ENCODE measurements at regions not wholly inside any gene's neighbourhood (a gene's known extent, or its start where the extent isn't known, plus 50 kb on each side); places are given as distances from the start of the nearest gene placed in this dataset.
A peak's percentile ranks its signal among the peaks of the same experiment; 100 is the strongest.

DNA sequence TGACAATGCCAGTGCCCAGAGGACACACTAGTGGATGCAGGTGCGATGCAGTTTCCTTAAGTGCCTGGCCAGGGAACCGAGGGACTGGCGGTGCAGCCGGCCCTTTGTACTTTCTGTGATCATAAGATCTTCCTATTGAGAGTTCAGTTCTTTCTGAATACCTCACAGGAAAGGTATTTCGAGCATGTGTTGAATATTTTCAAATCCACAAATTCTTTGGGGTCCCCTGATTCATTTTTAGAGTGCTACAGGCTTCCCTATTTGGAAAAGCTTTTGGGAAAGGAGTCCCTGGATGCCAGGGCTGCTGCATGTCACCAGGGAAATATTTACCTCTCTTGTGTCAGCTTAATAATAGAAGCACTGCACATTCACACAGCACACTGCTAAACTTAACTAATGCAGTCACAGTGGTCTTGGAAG, 281.5 kb downstream of the GADD45G start:
- no peak for DNase-seq

DNA sequence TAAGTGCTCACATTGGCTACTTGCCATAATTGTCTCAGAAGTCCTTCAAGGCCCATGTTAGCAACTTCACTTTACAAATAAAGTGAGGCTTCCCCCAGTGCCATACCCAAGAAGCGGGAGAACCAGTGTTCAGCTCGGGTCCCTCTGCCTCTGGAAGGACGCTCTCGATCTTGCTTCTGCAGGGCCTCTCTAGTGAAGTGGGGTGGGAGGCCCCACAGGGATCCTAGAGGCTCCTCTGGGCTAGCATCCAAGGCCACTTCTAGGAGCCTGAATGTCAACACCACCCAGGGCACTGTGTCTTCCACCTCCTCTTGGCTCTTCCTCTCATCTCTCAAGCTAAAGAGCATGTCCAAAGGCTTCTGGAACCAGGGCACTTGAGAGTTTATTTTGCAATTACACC, 282.5 kb downstream of the GADD45G start:
- DNase-seq = no peak

DNA sequence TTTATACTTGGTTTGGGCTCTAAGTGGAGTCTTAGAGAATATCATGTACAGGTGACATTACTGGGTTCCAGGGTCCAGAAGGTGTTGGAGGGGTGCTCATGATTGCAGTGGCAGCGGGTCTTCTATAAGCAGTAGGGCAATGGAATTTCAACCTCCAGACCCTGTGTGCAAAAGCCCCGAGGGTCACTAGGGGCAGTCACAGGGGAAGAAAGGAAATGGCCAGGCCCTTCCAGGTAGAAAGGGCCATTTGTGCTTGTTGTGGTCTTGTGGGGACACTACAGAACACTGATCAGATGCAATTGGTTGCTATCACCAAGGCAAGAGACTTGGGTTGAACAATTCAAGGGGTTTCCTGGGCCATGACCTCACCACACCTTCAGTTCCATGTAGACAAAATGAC, 283.4 kb downstream of the GADD45G start:
- DNase-seq = no peak

GRCh38 chr9:89888677-89889076, 283.9 kb downstream of the GADD45G start:
- no peak for DNase-seq

DNA sequence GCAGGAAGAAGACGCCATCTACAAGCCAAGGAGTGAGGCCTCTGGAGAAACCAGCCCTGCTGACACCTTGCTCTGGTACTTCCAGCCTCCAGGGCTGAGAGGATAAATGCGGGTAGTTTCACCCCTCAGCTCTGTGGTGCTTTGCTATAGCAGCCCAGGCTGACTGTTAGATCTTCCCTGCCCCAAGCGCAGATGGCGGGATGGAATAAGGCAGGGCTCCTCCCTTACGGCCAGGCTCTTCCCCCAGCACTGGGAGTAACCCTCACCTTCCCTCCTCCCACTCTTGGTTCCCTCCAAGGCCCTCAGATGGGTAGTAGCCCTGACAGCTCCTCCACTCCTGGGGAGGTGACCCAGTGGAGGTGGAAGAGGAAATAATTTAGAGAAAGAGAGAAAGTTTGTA, 285.1 kb downstream of the GADD45G start:
- no peak for DNase-seq

DNA sequence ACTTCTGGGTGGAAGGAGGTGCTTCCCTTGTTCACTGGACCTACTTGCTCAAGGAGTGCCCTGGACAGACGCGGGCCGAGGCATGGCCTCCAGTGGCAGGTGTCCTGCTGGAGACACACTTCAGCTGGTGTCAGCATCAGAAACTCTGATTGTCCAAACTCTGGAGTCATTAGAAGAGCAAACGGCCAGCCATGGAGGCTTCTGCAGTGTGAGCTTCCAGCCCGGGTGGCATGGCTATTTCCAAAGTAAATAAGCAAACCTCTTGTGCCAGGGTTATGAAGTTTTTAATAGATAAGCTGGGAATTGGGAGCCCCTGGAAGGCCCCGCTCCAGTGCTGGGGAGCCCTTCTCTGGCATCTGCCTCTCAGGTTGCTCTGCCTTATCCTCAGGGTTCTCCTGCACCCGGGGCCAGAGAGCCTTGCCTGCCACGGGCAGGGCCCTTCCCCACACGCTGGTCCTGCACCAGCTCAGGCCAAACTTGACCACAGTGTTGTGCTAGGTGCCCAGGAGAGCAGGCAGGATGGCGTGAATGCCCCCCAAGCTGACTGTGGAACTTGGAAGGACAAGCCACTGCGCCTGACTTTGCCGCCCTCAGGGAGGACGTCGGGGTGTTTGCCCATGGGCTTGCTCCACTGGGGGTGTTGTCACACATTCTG, 285.6 kb downstream of the GADD45G start:
- DNase-seq = no peak

- no peak for DNase-seq
These were observed 286.4 kb downstream of the GADD45G start for GRCh38 chr9:89891221-89891590.

GRCh38 chr9:89891591-89892304, 286.9 kb downstream of the GADD45G start:
- DNase-seq = peak; percentile 22 to 59

GRCh38 chr9:89892920-89893319, 288.1 kb downstream of the GADD45G start:
- DNase-seq = no peak

GRCh38 chr9:89893886-89894285, 289.1 kb downstream of the GADD45G start:
- no peak for DNase-seq

DNA sequence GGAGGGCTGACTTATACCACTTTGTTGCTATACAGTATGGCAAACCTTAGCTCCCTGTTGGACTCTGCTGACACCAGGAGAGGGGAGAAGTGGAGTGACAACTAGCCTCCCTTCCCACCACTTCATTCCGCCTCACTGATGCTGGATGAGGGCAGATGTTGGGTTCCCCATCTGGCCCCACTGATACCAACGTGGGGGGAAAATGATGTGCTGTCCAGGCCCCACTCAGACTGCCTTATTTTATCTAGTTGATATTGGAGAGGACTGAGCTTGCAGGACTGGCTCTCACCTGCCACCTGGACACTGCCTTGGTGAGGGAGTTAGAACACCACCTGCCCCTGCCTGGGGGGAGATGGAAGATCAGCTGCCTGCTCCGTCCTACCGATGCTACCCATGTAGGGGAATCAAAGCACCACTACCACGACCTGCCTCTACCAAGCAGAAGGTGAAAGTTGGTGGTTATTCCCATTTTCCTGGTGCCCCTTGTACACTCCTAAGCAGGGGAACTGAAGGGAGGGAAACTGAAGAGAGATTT, 292.1 kb downstream of the GADD45G start:
- no peak for DNase-seq

- no peak for DNase-seq
These were observed 294.8 kb downstream of the GADD45G start for GRCh38 chr9:89899573-89899972.

DNA sequence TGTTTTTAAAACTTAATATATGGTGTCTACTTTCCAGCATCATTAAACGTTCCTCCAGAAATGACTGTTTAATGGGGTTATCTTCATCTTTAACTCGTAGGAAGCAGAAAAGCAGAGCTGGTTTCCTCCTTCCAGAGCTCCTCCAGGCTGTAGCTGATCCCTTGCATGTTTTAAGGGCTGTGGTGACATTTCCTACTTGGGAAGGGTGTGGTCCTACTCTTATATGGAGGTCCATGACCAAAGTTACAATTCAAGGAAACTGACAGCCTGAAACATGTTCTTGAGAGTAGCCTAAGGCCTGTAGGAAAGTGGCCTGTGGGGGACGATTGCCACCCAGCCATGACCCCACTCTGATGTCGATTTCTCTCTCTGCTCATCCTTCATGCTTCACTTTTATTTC, 297.1 kb downstream of the GADD45G start:
- no peak for DNase-seq

DNA sequence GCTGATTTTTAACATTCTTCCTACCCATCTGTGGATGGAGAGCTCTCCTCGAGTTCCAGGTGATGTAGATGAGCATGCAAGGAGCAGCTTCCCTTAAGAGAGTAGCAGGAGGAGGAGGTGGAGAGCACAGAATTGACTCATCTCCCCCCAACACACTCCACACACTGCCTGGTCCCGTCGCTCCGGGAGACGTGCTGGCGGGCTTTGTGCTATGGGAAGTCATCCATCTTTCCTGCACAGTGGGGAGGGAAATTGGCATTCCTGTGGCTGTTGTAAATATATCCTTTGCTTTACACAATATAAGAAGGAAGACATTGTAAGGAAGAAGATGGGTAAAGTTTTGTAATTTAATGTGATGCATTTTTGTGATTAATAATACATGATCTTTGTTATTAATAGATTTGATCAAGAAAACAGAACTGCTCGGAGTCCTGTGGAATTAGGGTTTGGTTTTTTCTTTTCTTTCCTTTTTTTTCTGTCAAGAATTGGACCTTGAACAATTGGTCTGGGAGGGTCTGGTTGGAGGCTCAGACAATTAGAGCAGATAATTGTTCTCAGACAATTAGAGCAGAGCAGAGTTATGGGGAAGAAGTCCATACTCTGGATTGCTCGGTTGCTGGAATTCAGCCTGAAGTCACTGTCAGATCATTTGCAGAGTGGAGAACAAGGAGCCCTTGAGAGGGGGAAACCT, 297.8 kb downstream of the GADD45G start:
- DNase-seq = no peak

DNA sequence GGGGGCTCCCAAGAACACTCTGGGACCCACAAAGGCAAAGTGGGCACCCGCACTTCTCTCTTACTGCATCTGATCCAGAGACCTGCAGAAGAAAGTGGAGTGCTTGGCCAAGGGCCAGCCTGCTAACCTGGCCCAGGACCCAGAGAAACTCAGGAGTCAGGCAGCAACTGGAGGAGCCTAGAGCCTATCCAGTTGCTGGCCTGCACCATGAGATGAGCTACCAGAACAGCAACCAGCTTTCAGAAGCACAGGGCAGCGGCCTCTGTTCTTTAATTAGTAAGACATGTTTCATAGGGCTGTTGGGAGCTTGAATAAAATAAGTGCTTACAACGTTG, 298.3 kb downstream of the GADD45G start:
- DNase-seq = no peak

GRCh38 chr9:89905606-89906338, 301.0 kb downstream of the GADD45G start:
- DNase-seq = no peak

GRCh38 chr9:89911721-89912604, 307.2 kb downstream of the GADD45G start:
- no peak for DNase-seq

DNA sequence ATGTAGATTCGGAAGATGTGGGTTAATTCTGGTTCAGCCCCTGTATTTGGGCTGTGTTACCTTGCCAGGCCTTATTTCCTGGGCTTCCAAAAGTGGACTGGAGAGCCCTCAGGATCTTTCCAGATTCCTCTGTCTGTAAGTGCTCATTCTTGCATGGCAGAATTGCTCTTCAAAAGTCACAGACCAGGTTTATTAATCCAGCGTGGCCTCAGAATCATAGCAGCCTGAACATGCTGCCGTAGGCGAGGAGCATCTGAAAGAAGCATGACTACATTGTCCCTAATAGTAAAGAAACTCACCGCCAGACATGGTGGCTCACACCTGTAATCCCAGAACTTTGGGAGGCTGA, 307.8 kb downstream of the GADD45G start:
- no peak for DNase-seq

DNA sequence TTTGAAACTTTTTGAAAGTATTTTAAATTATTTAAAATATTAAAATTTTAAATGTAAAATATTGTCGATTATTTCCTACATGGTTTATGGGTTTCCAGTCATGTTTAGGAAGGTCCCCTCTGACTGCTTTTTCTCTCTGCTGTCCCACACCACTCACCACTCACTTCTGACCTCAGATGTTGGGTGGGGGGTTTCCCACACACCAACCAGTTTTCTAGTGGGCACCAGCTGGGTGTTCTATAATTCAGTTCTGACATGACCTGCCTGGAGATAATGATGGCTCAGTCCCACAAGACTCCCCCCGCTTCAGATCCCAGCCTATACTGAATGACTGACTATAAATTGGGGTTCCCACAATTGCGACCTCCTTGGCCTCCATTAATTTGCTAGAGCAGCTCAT, 310.4 kb downstream of the GADD45G start:
- no peak for DNase-seq

GRCh38 chr9:89916001-89916597, 311.3 kb downstream of the GADD45G start:
- no peak for DNase-seq

GRCh38 chr9:89917861-89918260, 313.0 kb downstream of the GADD45G start:
- no peak for DNase-seq

- DNase-seq = peak in 1 of 2 donors; percentile 24
These were observed 314.4 kb downstream of the GADD45G start for GRCh38 chr9:89919171-89919681.
